Body of pancreas (tissue), 4 donors: ENCODE measurements at regions not wholly inside any gene's neighbourhood (a gene's known extent, or its start where the extent isn't known, plus 50 kb on each side); places are given as distances from the start of the nearest gene placed in this dataset.

Source experiments
- ATAC-seq: fragments of 150-250 bp; one replicate; pipeline ENCODE4 v1.9.1; 2016
- DNase-seq, 4 donors: peaks; one replicate each; pipeline ENCODE4 v3.0.0-alpha.2; 2019
- H3K27ac ChIP-seq, 4 donors: fragments of 200-600 bp; sonication (generic); 1 replicate in 3 of 4; 2 replicates in 1 of 4; pipeline versions ENCODE4 v1.5.1 to v1.6.1; 2016 to 2019; ENCODE audit warnings: mild to moderate bottlenecking in 1 of 4, mixed read lengths in 1 of 4, moderate library complexity in 1 of 4
- H3K27me3 ChIP-seq, 2 donors: fragments of 200-600 bp; sonication (generic); one replicate each; pipeline ENCODE4 v1.6.0; 2016; ENCODE audit warnings: mild to moderate bottlenecking in 1 of 2
- H3K36me3 ChIP-seq, 2 donors: fragments of 200-600 bp; sonication (generic); replicated peaks in 1 of 2; 2 replicates each; pipeline ENCODE4 v1.5.1; 2016; ENCODE audit warnings: low read depth in 2 of 2; ENCODE audit not compliant: insufficient read depth in 1 of 2
- H3K4me1 ChIP-seq: fragments of 200-600 bp; sonication (generic); one replicate; pipeline ENCODE4 v1.6.0; 2016
- H3K4me3 ChIP-seq, 2 donors: fragments of 200-600 bp; sonication (generic); 1 replicate in 1 of 2; 2 replicates in 1 of 2; pipeline ENCODE4 v1.5.1; 2016 to 2019
- H3K9me3 ChIP-seq, 3 donors: fragments of 200-600 bp; sonication (generic); 1 replicate in 2 of 3; 2 replicates in 1 of 3; pipeline ENCODE4 v1.5.1; 2016
- POLR2A ChIP-seq, 3 donors: fragments of 450-650 bp; IDR thresholded peaks; one replicate each; pipeline ENCODE4 v1.6.1; 2016; ENCODE audit warnings: antibody characterized with exemption in 3 of 3, mild to moderate bottlenecking in 2 of 3
- WGBS, 2 donors: methylation state at CpG; one replicate each; pipeline ENCODE4 v1.1.5; 2017; 5-methylcytosine and 5-hydroxymethylcytosine counted together
- intact Hi-C: fragments of 100-400 bp; cut with DNase I; formaldehyde crosslinking; loops from one replicate; pipeline ENCODE4 v1.15.1; 2023
- TF ChIP-seq, protein P1 (sequence below), 7 experiments: fragments of 450-650 bp in 4 of 7; fragments of 200-600 bp in 3 of 7; sonication (generic) in 3 of 7; IDR thresholded peaks; one replicate each; pipeline ENCODE4 v1.5.1; 2016 to 2019; ENCODE audit warnings: antibody characterized with exemption in 7 of 7

- 63 to 71% methylated on average over 4 of the region's 4 CpGs for WGBS, 2 donors
- Histone ChIP-seq H3K36me3 (no peaks in the 10 kb centered on the region), H3K4me3 (no peak overlapping the region), H3K4me1 (no peaks in the 10 kb centered on the region), H3K9me3 (no peaks in the 10 kb centered on the region), H3K27me3 (no peaks in the 10 kb centered on the region), H3K27ac (no peak overlapping the region)
- intact Hi-C loops = no loop called here
- DNase-seq = no peak
- no peak for ATAC-seq
- TF ChIP-seq POLR2A (IDR thresholded peaks at IDR 0.05) = no peak
- TF ChIP-seq, protein P1, sequence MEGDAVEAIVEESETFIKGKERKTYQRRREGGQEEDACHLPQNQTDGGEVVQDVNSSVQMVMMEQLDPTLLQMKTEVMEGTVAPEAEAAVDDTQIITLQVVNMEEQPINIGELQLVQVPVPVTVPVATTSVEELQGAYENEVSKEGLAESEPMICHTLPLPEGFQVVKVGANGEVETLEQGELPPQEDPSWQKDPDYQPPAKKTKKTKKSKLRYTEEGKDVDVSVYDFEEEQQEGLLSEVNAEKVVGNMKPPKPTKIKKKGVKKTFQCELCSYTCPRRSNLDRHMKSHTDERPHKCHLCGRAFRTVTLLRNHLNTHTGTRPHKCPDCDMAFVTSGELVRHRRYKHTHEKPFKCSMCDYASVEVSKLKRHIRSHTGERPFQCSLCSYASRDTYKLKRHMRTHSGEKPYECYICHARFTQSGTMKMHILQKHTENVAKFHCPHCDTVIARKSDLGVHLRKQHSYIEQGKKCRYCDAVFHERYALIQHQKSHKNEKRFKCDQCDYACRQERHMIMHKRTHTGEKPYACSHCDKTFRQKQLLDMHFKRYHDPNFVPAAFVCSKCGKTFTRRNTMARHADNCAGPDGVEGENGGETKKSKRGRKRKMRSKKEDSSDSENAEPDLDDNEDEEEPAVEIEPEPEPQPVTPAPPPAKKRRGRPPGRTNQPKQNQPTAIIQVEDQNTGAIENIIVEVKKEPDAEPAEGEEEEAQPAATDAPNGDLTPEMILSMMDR (IDR thresholded peaks at IDR 0.05) = no peak
These were observed 296.4 kb downstream of the GPAT3 start for GRCh38 chr4:83832110-83832825.

- H3K9me3 ChIP-seq = no peaks in the 10 kb centered on the region
- intact Hi-C loops = no loop called here
- no peak for ATAC-seq
These were observed 295.7 kb downstream of the GPAT3 start for GRCh38 chr4:83831588-83831987.

GRCh38 chr4:83830138-83830888 lies 294.4 kb downstream of the GPAT3 start:
- Histone ChIP-seq H3K27me3 (no peaks in the 10 kb centered on the region), H3K4me3 (no peak overlapping the region), H3K27ac (no peak overlapping the region), H3K9me3 (no peaks in the 10 kb centered on the region), H3K4me1 (no peaks in the 10 kb centered on the region), H3K36me3 (no peaks in the 10 kb centered on the region)
- no peak for DNase-seq
- no peak for ATAC-seq
- TF ChIP-seq, protein P1 (IDR thresholded peaks at IDR 0.05) = no peak
- TF ChIP-seq POLR2A (IDR thresholded peaks at IDR 0.05) = no peak
- WGBS, 2 donors = 26 to 47% methylated on average over 5 of the region's 5 CpGs
- intact Hi-C loops = no loop called here

More at GRCh38 chr4:83831588-83831987, 295.7 kb downstream of the GPAT3 start:
- H3K27ac ChIP-seq = no peak overlapping the region
- H3K4me3 ChIP-seq = no peak overlapping the region
- H3K36me3 ChIP-seq = no peaks in the 10 kb centered on the region
- TF ChIP-seq POLR2A (IDR thresholded peaks at IDR 0.05) = no peak
- TF ChIP-seq, protein P1 (IDR thresholded peaks at IDR 0.05) = no peak
- H3K27me3 ChIP-seq = no peaks in the 10 kb centered on the region
- H3K4me1 ChIP-seq = no peaks in the 10 kb centered on the region
- no peak for DNase-seq

DNA sequence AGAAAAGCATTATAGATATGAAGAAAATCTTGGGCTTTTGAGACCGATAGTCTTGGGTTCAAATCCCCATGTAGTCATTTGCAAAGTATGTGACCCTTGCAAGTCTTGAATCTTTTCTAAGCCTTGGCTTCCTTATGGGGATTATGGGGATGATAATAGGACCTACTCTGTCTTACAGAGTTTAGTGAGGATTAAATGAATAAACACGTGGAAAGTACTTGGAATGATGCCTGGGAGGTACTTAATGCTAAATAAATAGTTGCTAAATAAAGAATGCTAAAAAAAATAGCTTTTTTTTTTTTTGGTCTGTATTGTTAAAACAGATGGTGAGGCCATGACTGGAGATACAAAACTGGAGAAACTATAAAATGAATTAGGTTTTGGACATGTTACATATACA lies 292.7 kb downstream of the GPAT3 start:
- intact Hi-C loops = no loop called here

More for the DNA sequence above, 292.7 kb downstream of the GPAT3 start:
- ATAC-seq = no peak
- WGBS, 2 donors = 45 to 52% methylated on average over 2 of the region's 2 CpGs
- Histone ChIP-seq H3K4me1 (no peaks in the 10 kb centered on the region), H3K36me3 (no peaks in the 10 kb centered on the region), H3K27ac (no peak overlapping the region), H3K9me3 (no peaks in the 10 kb centered on the region), H3K27me3 (no peaks in the 10 kb centered on the region), H3K4me3 (no peak overlapping the region)
- TF ChIP-seq, protein P1 (IDR thresholded peaks at IDR 0.05) = no peak
- TF ChIP-seq POLR2A (IDR thresholded peaks at IDR 0.05) = no peak
- DNase-seq = no peak
